Lower leg skin (tissue), 4 donors: ENCODE measurements at regions not wholly inside any gene's neighbourhood (a gene's known extent, or its start where the extent isn't known, plus 50 kb on each side); places are given as distances from the start of the nearest gene placed in this dataset.

ENCODE experiments used
- DNase-seq, 2 donors: peaks; one replicate each; pipeline ENCODE4 v3.0.0-alpha.2; 2019; ENCODE audit warnings: low spot score in 2 of 2
- H3K4me3 ChIP-seq: fragments of 200-600 bp; sonication (generic); 2 replicates; pipeline ENCODE4 v1.5.1; 2017; ENCODE audit warnings: mild to moderate bottlenecking, low read depth; ENCODE audit not compliant: poor library complexity, severe bottlenecking
- POLR2A ChIP-seq, 2 donors: fragments of 450-650 bp; IDR thresholded peaks; one replicate each; pipeline ENCODE4 v1.6.1; 2016 to 2017; ENCODE audit warnings: antibody characterized with exemption in 2 of 2, mild to moderate bottlenecking in 1 of 2, moderate library complexity in 1 of 2
- WGBS, 2 donors: methylation state at CpG; one replicate each; pipeline ENCODE4 v1.1.5; 2018; 5-methylcytosine and 5-hydroxymethylcytosine counted together
- intact Hi-C: fragments of 100-400 bp; cut with DNase I; formaldehyde crosslinking; loops from one replicate; pipeline ENCODE4 v1.15.0; 2023; ENCODE audit warnings: low total_unique reads
- TF ChIP-seq, protein P1 (sequence below), 3 donors: fragments of 450-650 bp; IDR thresholded peaks; one replicate each; pipeline ENCODE4 v1.5.1; 2016; ENCODE audit warnings: antibody characterized with exemption in 3 of 3, mild to moderate bottlenecking in 3 of 3, moderate library complexity in 2 of 3

DNA sequence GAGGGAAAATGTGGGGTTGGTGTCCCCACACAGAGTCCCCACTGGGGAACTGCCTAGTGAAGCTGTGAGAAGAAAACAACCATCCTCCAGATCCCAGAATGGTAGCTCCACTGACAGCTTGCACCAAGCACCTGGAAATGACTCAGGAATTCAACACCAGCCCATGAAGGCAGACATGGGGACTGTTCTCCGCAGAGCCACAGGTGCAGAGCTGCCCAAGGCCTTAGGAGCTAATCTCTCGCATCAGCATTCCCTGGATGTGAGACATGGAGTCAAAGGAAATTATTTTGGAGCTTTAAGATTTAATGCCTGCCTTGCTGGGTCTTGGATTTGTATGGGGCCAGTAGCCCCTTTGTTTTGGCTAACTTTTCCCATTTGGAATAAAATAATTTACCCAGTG is 367.9 kb downstream of the FAM133A start:
- 59 to 100% methylated on average over 2 of the region's 2 CpGs for WGBS, 2 donors
- H3K4me3 ChIP-seq: no peak overlapping the region
- intact Hi-C loops: no loop called here
- TF ChIP-seq POLR2A (IDR thresholded peaks at IDR 0.05): no peak
- TF ChIP-seq, protein P1, sequence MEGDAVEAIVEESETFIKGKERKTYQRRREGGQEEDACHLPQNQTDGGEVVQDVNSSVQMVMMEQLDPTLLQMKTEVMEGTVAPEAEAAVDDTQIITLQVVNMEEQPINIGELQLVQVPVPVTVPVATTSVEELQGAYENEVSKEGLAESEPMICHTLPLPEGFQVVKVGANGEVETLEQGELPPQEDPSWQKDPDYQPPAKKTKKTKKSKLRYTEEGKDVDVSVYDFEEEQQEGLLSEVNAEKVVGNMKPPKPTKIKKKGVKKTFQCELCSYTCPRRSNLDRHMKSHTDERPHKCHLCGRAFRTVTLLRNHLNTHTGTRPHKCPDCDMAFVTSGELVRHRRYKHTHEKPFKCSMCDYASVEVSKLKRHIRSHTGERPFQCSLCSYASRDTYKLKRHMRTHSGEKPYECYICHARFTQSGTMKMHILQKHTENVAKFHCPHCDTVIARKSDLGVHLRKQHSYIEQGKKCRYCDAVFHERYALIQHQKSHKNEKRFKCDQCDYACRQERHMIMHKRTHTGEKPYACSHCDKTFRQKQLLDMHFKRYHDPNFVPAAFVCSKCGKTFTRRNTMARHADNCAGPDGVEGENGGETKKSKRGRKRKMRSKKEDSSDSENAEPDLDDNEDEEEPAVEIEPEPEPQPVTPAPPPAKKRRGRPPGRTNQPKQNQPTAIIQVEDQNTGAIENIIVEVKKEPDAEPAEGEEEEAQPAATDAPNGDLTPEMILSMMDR (IDR thresholded peaks at IDR 0.05): no peak
- no peak for DNase-seq

DNA sequence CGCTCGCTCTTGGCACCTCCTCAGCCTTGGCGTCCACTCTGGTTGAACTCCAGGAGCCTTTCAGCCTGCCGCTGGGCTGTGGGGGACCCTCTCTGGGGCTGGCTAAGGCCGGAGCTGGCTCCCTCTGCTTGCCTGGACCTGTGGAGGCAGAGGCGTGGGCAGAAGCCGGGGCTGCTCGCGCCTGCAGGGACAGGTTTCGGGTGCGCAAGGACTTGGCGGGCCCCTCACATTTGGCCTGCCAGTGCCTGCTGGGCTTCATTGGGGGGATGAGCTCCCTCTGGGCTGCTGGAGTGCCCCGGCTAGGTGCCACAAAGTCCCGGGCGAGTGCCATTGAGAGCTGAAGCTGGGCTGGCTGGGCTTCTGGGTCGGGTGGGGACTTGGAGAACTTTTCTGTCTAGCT is 371.7 kb downstream of the FAM133A start:
- no peak overlapping the region for H3K4me3 ChIP-seq
- 79 to 80% methylated on average over 11 to 13 of the region's 16 CpGs for WGBS, 2 donors
- intact Hi-C loops: no loop called here
- DNase-seq: no peak
- no peak for TF ChIP-seq POLR2A (IDR thresholded peaks at IDR 0.05)
- TF ChIP-seq, protein P1 (IDR thresholded peaks at IDR 0.05): no peak

DNA sequence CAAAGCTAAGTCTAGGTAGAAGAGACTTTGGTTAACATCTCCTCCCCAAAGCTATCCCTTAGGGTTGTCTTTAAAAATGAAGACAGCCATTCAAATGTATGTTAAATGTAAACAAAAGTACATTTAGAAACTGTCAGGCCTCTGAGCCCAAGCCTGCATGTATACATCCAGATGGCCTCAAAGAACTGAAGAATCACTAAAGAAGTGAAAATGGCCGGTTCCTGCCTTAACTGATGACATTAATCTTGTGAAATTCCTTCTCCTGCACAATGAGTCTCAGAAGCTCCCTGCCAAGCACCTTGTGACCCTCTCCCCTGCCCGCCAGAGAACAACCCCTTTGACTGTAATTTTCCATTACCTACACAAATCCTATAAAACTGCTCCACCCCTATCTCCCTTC is 377.9 kb downstream of the FAM133A start:
- intact Hi-C loops: no loop called here
- DNase-seq: no peak
- WGBS, 2 donors: 68% methylated on average over 2 of the region's 2 CpGs
- no peak overlapping the region for H3K4me3 ChIP-seq
- TF ChIP-seq, protein P1 (IDR thresholded peaks at IDR 0.05): no peak
- no peak for TF ChIP-seq POLR2A (IDR thresholded peaks at IDR 0.05)

DNA sequence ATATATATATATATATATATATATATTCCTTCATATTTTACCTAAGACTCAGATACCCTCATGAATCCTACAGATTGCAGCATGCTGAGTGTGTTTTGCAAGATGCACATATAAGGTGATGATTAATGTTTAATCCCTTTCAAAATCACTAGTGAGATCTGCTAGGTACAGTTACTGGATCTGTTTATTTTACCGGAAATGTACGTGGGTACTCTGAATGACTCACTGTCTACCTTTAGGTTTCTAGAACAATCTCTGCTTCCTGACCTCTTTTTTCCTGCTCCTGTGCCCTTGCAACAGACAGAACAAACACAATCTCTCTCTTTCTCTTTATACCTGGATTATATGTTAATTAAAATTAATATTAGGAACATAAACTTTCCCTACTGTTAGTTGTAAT is 379.6 kb downstream of the FAM133A start:
- TF ChIP-seq, protein P1 (IDR thresholded peaks at IDR 0.05): no peak
- TF ChIP-seq POLR2A (IDR thresholded peaks at IDR 0.05): no peak
- H3K4me3 ChIP-seq: no peak overlapping the region
- intact Hi-C loops: no loop called here
- DNase-seq: no peak
- 66 to 75% methylated on average over 2 of the region's 2 CpGs for WGBS, 2 donors

DNA sequence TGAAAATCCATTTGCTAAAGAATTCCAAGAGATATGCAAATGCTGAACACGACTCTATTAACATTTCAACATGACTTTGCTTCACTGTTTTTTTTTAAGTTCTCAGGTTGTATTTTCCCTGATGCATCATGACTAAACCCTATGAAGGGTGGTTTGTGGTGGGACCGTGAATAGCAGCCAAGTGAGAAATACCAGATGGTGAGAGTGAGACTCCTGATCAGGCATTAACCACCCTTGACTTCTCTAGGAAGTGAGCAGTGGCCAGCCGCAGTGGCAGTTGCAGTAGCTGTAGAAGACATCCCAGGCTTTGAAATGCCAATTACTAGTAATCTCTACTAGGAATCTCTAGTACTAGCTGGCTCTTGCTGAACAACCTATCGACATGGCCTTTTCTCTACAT is 383.4 kb downstream of the FAM133A start:
- no peak for TF ChIP-seq POLR2A (IDR thresholded peaks at IDR 0.05)
- TF ChIP-seq, protein P1 (IDR thresholded peaks at IDR 0.05): no peak
- H3K4me3 ChIP-seq: no peak overlapping the region
- no peak for DNase-seq
- intact Hi-C loops: no loop called here
- WGBS, 2 donors: 63 to 66% methylated on average over 4 of the region's 4 CpGs

DNA sequence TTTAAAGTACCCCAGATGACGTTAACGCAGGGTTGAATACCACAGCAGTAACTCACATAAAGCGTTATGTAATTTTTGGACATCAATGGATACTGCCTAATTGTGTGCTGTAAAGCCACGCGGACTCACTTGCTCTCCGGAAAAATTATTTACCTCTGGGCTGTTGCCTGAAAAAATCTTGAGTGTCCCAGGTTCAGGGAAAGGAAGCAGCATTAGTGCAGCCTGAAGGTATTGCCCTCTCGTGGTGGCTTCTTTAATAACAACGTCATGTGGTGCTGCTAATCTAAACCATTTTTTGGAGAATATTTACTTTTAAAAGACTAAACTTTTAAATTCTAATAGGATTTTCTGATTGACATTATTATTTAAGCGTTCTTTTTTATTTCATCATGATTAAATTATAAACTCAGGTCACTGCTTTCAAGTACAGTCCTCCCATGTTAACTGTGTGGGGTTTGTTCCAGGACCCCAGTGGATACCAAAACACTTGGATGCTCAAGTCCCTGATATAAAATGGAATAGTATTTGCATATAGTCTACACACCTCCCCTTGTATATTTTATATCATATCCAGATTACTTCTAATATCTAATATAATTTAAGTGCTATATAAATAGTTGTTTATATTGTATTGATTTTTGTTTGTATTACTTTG is 384.8 kb downstream of the FAM133A start:
- intact Hi-C loops: no loop called here
- H3K4me3 ChIP-seq: no peak overlapping the region
- DNase-seq: no peak
- 22 to 28% methylated on average over 9 of the region's 9 CpGs for WGBS, 2 donors
- TF ChIP-seq, protein P1 (IDR thresholded peaks at IDR 0.05): no peak
- TF ChIP-seq POLR2A (IDR thresholded peaks at IDR 0.05): no peak
